ENCODE measurements at regions not wholly inside any gene's neighbourhood (a gene's known extent, or its start where the extent isn't known, plus 50 kb on each side); places are given as distances from the start of the nearest gene placed in this dataset.

- no peak overlapping the region for H3K4me2 ChIP-seq
- no peaks in the 10 kb centered on the region for H3K36me3 ChIP-seq (replicated peaks in 1 of 2; ENCODE audit: control insufficient read depth in 1 of 2, insufficient read depth in 2 of 2, low read length in 1 of 2)
- no peaks in the 10 kb centered on the region for H3F3A ChIP-seq (replicated peaks; ENCODE audit: insufficient read depth)
- peaks cover 0 to 58% of the 10 kb centered on the region in 2 experiments; a peak in 2 of 4 replicates for H3K4me1 ChIP-seq (ENCODE audit: control insufficient read depth in 1 of 2, insufficient read depth in 2 of 2, low read depth in 1 of 2, low read length in 1 of 2)
- DNase-seq, result no peak
- H3K79me2 ChIP-seq (ENCODE audit: insufficient read depth), result no peaks in the 10 kb centered on the region
- ChIA-PET CTCF (interaction anchor here (1.0 to 3.7 kb wide), 6 partner anchors 12 to 109 kb away, joined by 3 to 12 read pairs (median 8); partner anchors contain the start of gene VEGFA), POLR2A (interaction anchor here (1.4 to 1.6 kb wide), 3 partner anchors 64 to 209 kb away, joined by 3 to 10 read pairs (median 6); no protein-coding TSS in a partner anchor)
- H2AFZ ChIP-seq (ENCODE audit: low read depth), result no peak overlapping the region
- H3K9me3 ChIP-seq, result no peaks in the 10 kb centered on the region
- H3K27ac ChIP-seq (ENCODE audit: low read depth in 2 of 2, low read length in 1 of 2), result peak overlapping the region in 1 of 2 experiments; percentile 94; a peak in 2 of 4 replicates
- 95% methylated on average over 8 of the region's 8 CpGs for WGBS (ENCODE audit: low lambda C conversion rate)
- no peak overlapping the region for H3K9ac ChIP-seq
- H4K20me1 ChIP-seq (ENCODE audit: insufficient read depth), result no peaks in the 10 kb centered on the region
- no peak overlapping the region for H3K4me3 ChIP-seq (ENCODE audit: low read depth in 2 of 2, low read length in 1 of 2)
- no peaks in the 10 kb centered on the region for H3K9me2 ChIP-seq
- TF ChIP-seq MEF2A (IDR thresholded peaks at IDR 0.05; ENCODE audit: borderline replicate concordance, low read depth) (no peak), RFX5 (IDR thresholded peaks at IDR 0.05; ENCODE audit: low read length) (no peak)
- H3K27me3 ChIP-seq (ENCODE audit: insufficient read depth), result no peaks in the 10 kb centered on the region
Observed at GRCh38 chr6:43878127-43878634, 108.2 kb downstream of the VEGFA start.

GRCh38 chr6:43877463-43878126, 107.6 kb downstream of the VEGFA start:
- TF ChIP-seq NFIC (IDR thresholded peaks at IDR 0.05; ENCODE audit: borderline replicate concordance), result no peak
- no peak for TF ChIP-seq CHD2 (IDR thresholded peaks at IDR 0.05; ENCODE audit: low read length, partially characterized antibody)
- TF ChIP-seq FOSL2 (IDR thresholded peaks at IDR 0.05; ENCODE audit: borderline replicate concordance, low read depth), result no peak
- no peak for TF ChIP-seq JUND (IDR thresholded peaks at IDR 0.05)
- TF ChIP-seq GATA2 (CRISPR knock-in tag; IDR thresholded peaks at IDR 0.05), result no peak
- TF ChIP-seq GABPA (IDR thresholded peaks at IDR 0.05; ENCODE audit: low read depth), result no peak
- TF ChIP-seq RCOR1 (IDR thresholded peaks at IDR 0.05; ENCODE audit: low read length), result no peak
- TF ChIP-seq, protein P1, sequence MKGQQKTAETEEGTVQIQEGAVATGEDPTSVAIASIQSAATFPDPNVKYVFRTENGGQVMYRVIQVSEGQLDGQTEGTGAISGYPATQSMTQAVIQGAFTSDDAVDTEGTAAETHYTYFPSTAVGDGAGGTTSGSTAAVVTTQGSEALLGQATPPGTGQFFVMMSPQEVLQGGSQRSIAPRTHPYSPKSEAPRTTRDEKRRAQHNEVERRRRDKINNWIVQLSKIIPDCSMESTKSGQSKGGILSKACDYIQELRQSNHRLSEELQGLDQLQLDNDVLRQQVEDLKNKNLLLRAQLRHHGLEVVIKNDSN (IDR thresholded peaks at IDR 0.05; ENCODE audit: borderline replicate concordance, low read depth), result no peak
- no peaks in the 10 kb centered on the region for H3K79me2 ChIP-seq (ENCODE audit: insufficient read depth)
- H3K9me2 ChIP-seq, result no peaks in the 10 kb centered on the region
- no peak overlapping the region for H3K4me2 ChIP-seq
- H2AFZ ChIP-seq (ENCODE audit: low read depth), result no peak overlapping the region
- ChIA-PET CTCF (interaction anchor here (1.0 to 3.7 kb wide), 3 partner anchors 11 to 108 kb away, joined by 3 to 12 read pairs (median 9); partner anchors contain the start of gene VEGFA), POLR2A (no interaction called here)
- H3K9me3 ChIP-seq, result no peaks in the 10 kb centered on the region
- peak overlapping the region in 1 of 2 experiments; percentile 94; a peak in 2 of 4 replicates for H3K27ac ChIP-seq (ENCODE audit: low read depth in 2 of 2, low read length in 1 of 2)
- 84% methylated on average over 10 of the region's 10 CpGs for WGBS (ENCODE audit: low lambda C conversion rate)
- no peaks in the 10 kb centered on the region for H3K36me3 ChIP-seq (replicated peaks in 1 of 2; ENCODE audit: control insufficient read depth in 1 of 2, insufficient read depth in 2 of 2, low read length in 1 of 2)
- H3K27me3 ChIP-seq (ENCODE audit: insufficient read depth), result no peaks in the 10 kb centered on the region
- H3K9ac ChIP-seq, result no peak overlapping the region
- H3F3A ChIP-seq (replicated peaks; ENCODE audit: insufficient read depth), result no peaks in the 10 kb centered on the region
- peaks cover 0 to 58% of the 10 kb centered on the region in 2 experiments; a peak in 2 of 4 replicates for H3K4me1 ChIP-seq (ENCODE audit: control insufficient read depth in 1 of 2, insufficient read depth in 2 of 2, low read depth in 1 of 2, low read length in 1 of 2)
- H4K20me1 ChIP-seq (ENCODE audit: insufficient read depth), result no peaks in the 10 kb centered on the region
- peak; percentile 58 for DNase-seq
- H3K4me3 ChIP-seq (ENCODE audit: low read depth in 2 of 2, low read length in 1 of 2), result no peak overlapping the region

DNA sequence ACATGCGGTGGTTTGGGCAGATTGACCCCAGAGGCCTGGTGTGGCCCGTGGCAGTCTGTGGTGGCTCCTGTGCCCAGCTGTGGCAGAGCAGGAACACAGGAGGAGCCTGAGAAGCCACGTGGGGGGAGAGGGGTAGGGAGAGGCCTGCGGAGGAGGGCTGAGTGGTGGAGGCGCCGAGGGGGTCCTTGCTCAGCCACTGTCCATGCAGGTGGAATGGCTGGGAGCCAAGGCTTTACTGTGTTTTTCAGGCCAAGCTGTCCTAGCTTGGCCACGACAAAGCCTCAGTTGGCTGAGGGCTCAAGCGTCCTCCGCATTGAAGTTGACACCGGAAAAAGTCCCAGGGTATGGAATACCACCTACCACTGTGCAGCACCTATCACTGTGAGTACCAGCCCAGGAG, 107.0 kb downstream of the VEGFA start:
- Histone ChIP-seq H3K79me2 (ENCODE audit: insufficient read depth) (no peaks in the 10 kb centered on the region), H2AFZ (ENCODE audit: low read depth) (no peak overlapping the region), H3K9ac (no peak overlapping the region), H3K4me3 (ENCODE audit: low read depth in 2 of 2, low read length in 1 of 2) (no peak overlapping the region), H4K20me1 (ENCODE audit: insufficient read depth) (no peaks in the 10 kb centered on the region), H3K27ac (ENCODE audit: low read depth in 2 of 2, low read length in 1 of 2) (peak overlapping the region in 1 of 2 experiments; percentile 94; a peak in 1 of 4 replicates), H3K36me3 (replicated peaks in 1 of 2; ENCODE audit: control insufficient read depth in 1 of 2, insufficient read depth in 2 of 2, low read length in 1 of 2) (no peaks in the 10 kb centered on the region), H3K9me2 (no peaks in the 10 kb centered on the region), H3K4me2 (no peak overlapping the region), H3F3A (replicated peaks; ENCODE audit: insufficient read depth) (no peaks in the 10 kb centered on the region), H3K4me1 (ENCODE audit: control insufficient read depth in 1 of 2, insufficient read depth in 2 of 2, low read depth in 1 of 2, low read length in 1 of 2) (peaks cover 0 to 56% of the 10 kb centered on the region in 2 experiments; a peak in 2 of 4 replicates), H3K27me3 (ENCODE audit: insufficient read depth) (no peaks in the 10 kb centered on the region), H3K9me3 (no peaks in the 10 kb centered on the region)
- 83% methylated on average over 6 of the region's 10 CpGs for WGBS (ENCODE audit: low lambda C conversion rate)
- ChIA-PET POLR2A (no interaction called here), CTCF (interaction anchor here (1.0 to 3.7 kb wide), 3 partner anchors 10 to 107 kb away, joined by 3 to 12 read pairs (median 9); partner anchors contain the start of gene VEGFA)
- DNase-seq, result no peak
- TF ChIP-seq CHD2 (IDR thresholded peaks at IDR 0.05; ENCODE audit: low read length, partially characterized antibody) (no peak), FOSL2 (IDR thresholded peaks at IDR 0.05; ENCODE audit: borderline replicate concordance, low read depth) (no peak), FOXJ3 (CRISPR knock-in tag; IDR thresholded peaks at IDR 0.05) (no peak), RCOR1 (IDR thresholded peaks at IDR 0.05; ENCODE audit: low read length) (no peak), GATA2 (CRISPR knock-in tag; IDR thresholded peaks at IDR 0.05) (no peak), JUND (IDR thresholded peaks at IDR 0.05) (no peak), YY1 (IDR thresholded peaks at IDR 0.05; ENCODE audit: low read depth) (no peak), SIN3A (IDR thresholded peaks at IDR 0.05; ENCODE audit: borderline replicate concordance, low read depth, low read length) (no peak), EP300 (IDR thresholded peaks at IDR 0.05; ENCODE audit: borderline replicate concordance in 1 of 2, low read depth in 1 of 2, low read length in 1 of 2) (no peak), MEF2A (IDR thresholded peaks at IDR 0.05; ENCODE audit: borderline replicate concordance, low read depth) (no peak), TAF1 (IDR thresholded peaks at IDR 0.05; ENCODE audit: borderline replicate concordance, low read depth, low read length) (no peak)
- TF ChIP-seq, protein P1 (IDR thresholded peaks at IDR 0.05; ENCODE audit: borderline replicate concordance, low read depth), result no peak

All from SK-N-SH (cell line).